Ishikawa (cell line): ENCODE measurements at regions not wholly inside any gene's neighbourhood (a gene's known extent, or its start where the extent isn't known, plus 50 kb on each side); places are given as distances from the start of the nearest gene placed in this dataset.

Source experiments
- EP300 ChIP-seq: IDR thresholded peaks from 2 replicates; pipeline ENCODE4 v1.6.1; 2012; ENCODE audit warnings: borderline replicate concordance
- FOXM1 ChIP-seq: IDR thresholded peaks from 2 replicates; pipeline ENCODE4 v1.6.1; 2012; ENCODE audit warnings: low read depth, borderline replicate concordance
- MAX ChIP-seq: IDR thresholded peaks from 2 replicates; pipeline ENCODE4 v1.6.1; 2012
- RAD21 ChIP-seq: IDR thresholded peaks from 2 replicates; pipeline ENCODE4 v1.6.1; 2012; ENCODE audit warnings: low read depth
- TAF1 ChIP-seq: IDR thresholded peaks from 2 replicates; pipeline ENCODE4 v1.6.1; 2012; ENCODE audit warnings: low read depth, mild to moderate bottlenecking
- TEAD4 ChIP-seq: IDR thresholded peaks from 2 replicates; pipeline ENCODE4 v1.6.1; 2012
- USF1 ChIP-seq: IDR thresholded peaks from 2 replicates; pipeline ENCODE4 v1.6.1; 2012
- YY1 ChIP-seq: IDR thresholded peaks from 2 replicates; pipeline ENCODE4 v1.6.1; 2012; ENCODE audit warnings: low read depth

- TF ChIP-seq MAX (no peak), USF1 (no peak), EP300 (no peak), TEAD4 (no peak), YY1 (no peak), FOXM1 (no peak), TAF1 (no peak), RAD21 (no peak)
Measured at GRCh38 chr3:116815321-116815720, 105.7 kb downstream of the TUSC7 start.
